Stimulated activated CD8-positive, alpha-beta memory T cell treated with anti-CD3 and anti-CD28 coated beads, Interleukin-12 subunit alpha, Interleukin-12 subunit beta, amount 100 ng/mL, for 24 hours (primary cell): ENCODE measurements at regions not wholly inside any gene's neighbourhood (a gene's known extent, or its start where the extent isn't known, plus 50 kb on each side); places are given as distances from the start of the nearest gene placed in this dataset.
"Not testable (repeated sequence)": the region's sequence is repeated elsewhere in the genome, so short reads cannot be mapped to it uniquely, and the experiment has no call there.

Source experiments
- DNase-seq: peaks from one replicate; pipeline ENCODE4 v3.0.0-alpha.2; 2020; ENCODE audit errors: extremely low read depth

DNA sequence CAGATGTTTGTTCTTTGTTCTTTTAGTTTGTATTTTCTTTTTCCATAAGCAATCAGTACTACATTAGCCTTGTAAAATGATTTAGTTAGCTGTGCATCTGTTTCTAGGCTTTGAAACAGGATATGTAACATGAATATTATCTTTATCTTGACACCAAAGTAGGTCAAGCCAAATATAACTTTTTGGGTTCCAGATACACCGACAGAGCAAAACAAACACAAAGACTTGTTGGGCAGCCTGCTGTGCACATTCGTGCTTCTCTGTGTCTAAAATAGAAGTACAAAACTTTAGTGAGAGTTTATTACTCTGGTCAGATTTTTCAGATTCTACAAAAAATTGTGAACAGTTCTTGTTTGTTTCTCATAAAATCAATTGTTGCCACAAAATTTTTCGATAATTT is 1059.3 kb upstream of the GYPC start:
- no peak for DNase-seq

DNA sequence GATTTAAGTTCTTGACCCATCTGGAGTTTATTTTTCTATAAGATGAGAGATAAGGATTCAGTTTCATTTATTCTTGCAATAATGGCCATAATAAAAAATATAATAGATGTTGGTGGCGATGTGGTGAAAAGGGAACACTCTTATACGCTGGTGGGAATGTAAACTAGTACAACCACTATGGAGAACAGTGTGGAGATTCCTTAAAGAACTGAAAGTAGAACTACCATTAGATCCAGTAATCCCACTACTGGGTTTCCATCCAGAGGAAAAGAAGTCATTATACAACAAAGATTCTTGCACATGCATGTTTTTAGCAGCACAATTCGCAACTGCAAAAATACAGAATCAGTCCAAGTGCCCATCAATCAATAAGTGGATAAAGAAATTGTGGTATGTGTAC is 1040.5 kb upstream of the GYPC start:
- DNase-seq = no peak

DNA sequence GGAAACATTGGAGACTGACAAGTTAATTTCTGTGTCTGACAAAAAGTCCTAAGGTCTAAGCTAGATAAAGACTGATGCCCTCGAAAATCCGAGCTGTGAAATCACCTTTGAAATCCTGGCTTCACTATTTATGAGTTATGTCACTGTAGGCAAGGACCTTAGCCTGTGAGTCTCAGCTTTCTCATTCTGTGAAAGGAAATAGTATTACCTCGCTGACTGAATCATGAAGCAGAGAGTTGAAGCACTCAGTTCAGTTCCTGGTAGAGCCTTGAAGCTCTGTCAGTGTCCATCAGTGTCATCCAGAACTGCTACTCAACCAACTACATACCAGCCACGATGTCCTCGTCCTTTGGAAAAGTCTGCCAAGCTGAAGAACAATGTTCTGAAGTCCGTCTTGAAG is 1025.6 kb upstream of the GYPC start:
- no peak for DNase-seq

DNA sequence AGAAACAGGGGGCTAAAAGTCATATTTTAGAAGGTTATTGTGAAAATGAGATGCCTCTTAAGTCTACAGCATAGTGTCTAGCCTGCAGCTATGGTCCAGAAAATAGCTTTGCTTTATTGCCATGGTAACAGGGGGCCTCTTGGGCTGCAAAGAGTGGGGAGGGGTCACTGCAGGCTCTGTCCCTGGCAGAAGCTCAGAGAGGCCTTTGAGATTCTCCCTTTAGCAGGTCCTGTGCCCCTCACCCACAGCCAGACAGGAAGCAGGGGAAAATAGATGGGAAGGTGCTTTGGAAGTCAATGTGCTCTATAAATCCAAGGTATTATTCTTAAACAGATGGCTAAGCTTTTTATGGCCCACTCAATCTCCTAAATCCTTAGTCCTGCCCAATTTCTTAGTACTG is 1021.3 kb upstream of the GYPC start:
- DNase-seq = no peak

DNA sequence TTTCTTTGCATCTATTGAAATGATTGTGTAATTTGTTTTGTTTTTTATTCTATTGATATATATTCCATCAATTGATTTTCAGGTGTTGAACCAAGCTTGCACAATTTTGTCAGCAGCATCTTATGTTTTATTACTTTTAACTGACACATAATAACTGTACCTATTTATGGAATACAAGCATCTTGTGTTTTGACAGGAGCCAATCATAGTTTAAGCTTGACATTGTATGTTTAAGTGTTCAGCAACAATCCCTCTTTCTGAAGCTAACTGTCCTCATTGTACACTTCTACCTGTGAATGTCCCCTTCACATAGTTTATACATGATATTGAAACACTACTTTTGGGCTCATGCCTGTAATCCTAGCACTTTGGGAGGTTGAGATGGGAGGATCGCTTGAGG is 1017.6 kb upstream of the GYPC start:
- no peak for DNase-seq

DNA sequence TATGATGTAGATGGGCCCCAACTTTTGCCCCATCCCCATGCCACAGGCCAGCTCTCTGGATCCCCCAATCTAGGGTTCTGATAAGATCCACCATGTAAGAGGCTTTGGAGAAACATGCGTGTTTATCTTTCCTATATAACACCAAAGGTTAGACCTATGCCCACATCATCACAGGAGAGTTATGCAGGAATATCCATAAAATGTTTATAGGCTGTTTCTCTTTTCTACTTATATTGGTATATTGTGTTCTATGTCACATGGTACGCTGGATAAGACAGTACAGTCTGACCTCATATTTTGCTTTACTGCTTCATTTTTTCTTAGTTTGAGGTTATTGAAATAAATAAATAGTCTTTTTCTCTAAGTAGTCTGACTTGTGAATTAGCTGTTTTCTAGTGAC is 1013.9 kb upstream of the GYPC start:
- no peak for DNase-seq

DNA sequence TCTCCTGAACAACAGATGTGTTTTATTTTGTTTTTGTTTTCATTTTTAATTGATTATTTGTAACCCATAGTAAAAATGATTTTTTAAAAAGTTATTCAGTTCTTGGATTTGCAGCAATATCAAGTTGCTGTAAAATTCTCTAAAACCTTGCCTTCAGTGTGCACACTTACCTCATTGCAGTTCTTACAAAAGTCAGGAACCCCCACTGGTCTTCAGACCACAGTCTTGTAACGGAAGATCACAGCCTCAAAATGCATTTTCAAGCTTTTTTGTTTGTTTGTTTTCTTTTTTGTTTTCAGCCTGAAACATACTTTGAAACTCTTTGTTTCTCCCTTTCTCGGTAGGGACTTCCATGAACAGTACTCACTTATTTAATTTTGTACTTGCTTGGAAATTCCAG is 1012.8 kb upstream of the GYPC start:
- DNase-seq = no peak

DNA sequence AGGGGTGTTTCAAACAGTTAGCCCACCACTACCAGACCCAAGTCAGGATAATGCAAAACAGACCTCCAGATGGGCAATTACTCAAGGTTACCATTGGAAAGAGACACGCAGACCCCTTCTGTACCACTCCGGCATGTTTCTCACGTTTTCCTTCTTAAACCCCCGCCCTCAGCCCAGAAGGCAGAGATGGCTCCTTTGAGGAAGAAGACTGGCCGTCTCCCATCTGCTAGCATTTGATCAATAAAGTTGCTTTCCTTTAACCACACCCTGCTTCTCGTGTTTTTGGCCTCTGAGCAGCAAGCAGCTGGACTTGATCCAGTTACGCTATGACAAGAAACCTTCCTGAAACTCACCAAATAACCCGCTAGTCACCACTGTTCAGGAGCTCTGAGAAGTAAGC is 1012.4 kb upstream of the GYPC start:
- DNase-seq = no peak

DNA sequence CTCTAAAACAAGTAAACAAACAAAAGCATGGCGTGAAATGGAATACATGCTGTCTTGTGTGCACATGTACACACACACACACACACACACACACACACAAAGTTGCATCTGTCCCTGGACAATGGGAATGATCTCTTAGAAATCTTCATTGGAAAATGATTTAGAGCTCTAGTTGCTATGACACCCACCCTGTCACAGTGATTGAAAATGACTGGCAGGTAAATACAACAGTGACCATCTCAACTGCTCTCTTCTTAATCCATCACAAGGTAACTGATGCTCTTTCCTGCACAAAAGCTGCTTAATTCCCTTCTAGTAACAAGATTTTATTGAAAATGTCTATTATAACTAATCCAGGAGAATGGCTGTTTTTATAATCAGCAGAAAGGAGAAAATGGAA is 1011.7 kb upstream of the GYPC start:
- DNase-seq = no peak

DNA sequence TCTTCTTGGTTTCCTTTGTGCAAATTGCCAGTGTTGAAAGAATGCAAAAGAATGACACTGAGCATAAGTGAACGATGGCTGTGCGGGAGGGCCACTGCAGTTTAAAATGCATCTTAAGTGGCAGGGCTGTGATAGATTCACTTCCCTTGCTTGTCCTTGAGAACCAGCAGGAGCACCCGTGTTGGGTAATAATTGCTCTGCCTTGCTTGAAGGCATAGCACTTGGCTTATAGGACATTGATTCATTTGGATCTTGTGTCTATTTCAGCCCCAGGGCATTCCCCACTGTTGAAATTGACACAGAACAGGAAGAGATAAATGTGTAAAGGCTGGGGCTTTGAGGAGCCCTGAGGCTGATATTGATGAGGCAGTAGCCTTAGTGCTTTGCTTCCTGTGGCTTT is 1003.7 kb upstream of the GYPC start:
- no peak for DNase-seq

DNA sequence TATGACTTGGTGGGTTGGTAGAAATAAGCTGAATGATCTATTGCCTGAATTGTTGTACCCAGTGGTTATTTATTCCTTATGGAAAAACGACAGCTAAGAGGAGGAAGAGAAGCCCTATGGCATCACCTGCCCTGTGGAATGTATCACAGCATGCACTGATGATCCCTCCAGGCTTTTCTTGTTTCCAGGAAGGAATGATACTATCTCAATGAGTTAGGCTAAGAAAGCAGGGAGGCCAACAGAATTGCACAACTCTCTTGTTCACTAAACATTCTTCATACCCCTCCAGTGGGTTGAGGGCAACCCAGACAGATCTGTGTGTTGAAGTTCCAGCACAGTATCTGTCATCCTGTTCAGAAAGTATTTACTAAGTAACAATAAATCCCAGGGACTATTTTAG is 1001.7 kb upstream of the GYPC start:
- no peak for DNase-seq

DNA sequence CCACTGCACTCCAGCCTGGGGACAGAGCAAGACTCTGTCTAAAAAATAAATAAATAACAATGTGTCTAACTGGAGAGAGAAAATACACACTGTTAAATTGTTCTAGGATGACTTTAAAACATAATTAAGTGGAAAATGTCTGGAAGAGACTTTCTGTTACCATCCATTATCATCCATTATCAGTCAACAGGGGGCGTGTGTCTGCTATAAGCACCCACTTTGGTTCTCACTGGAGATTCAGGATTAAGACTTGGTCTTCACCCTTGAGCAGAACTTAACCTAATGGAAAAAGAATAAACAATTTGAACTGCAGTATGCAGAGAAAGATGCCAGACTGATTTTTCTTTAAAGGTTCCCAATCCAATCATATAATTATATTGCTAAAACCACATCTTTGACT is 999.8 kb upstream of the GYPC start:
- DNase-seq = no peak

DNA sequence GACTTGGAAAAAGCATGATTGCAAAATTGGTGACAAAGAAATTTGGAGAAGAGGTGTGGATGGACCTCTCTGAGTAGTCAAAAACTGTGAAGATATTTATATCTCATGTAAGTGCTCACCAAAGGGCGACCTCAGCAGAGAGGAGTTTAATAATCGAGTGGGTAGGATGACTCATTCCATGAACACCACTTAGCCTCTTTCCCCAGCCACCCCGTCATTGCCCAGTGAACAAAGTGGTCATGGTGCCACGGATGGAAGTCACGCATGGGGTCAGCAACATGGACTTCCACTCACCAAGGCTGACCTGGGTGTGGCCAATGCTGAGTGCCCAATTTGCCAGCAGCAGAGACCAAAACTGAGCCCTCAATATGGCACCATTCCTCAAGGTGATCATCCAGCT is 997.4 kb upstream of the GYPC start:
- no peak for DNase-seq

DNA sequence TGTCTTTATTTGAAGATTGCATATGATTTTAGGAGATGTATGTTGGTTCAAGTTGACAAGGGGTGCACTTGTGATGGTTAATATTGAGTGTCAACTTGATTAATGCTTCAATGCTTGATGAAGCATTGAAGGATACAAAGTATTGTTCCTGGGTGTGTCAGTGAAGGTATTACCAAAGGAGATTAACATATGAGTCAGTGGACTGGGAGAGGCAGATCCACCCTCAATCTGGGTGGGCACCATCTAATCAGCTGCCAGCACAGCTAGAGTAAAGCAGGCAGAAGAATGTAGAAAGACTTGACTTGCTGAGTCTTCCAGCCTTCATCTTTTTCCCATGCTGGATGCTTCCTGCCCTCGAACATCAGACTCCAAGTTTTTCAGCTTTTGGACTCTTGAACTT is 995.6 kb upstream of the GYPC start:
- not testable (repeated sequence) for DNase-seq

DNA sequence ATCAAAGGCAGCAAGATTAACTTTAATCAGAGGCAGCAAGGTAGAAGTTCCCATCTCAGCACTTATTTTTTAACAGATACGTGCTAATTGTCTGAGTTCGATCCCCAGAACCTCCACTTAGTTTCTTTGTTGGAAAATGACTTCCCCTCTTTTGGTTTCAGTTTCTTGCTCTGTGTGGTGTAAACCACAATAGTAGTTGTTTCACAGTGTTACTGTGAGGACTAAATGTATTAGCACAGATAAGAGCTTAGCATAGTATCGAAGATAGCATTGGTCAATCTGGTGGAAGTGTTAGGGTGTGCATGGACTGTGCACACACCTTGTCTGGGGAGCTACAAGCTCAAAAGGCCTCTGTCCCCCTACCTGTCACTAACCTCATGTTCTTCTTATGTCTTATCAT is 988.3 kb upstream of the GYPC start:
- DNase-seq = no peak

DNA sequence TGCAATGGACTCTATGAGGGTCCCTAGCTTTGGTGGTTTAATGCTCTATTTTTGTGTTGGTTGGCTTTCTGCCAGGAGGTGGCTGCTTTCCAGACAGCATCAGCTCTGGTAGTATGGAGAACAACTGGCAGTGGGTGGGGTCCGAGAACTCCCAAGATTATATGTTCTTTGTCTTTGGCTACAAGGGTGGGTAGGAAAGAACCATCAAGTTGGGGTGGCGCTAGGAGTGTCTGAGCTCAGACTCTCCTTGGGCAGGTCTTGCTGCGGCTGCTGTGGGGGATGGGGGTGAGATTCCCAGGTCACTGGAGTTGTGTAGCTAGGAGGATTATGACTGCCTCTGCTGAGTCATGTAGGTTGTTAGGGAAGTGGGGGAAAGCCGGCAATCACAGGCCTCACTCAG is 976.1 kb upstream of the GYPC start:
- DNase-seq = no peak

DNA sequence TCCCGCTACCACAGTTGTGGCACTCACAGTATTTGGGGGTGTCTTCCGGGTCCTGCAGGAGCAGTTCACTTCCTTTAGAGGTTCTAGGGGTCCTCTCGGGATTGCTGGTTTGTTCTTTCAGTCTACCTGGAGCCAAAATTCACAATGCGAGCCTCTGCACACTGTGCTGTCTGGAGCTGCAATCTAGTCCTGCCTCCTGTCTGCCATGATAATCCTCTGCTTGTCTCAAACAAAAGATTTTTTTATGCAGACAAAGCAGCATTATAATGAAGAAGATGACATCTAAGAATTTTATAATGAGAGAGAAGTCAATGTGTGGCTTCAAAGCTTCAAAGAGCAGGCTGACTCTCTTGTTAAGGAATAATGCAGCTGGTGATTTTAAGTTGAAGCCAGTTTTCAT is 975.1 kb upstream of the GYPC start:
- DNase-seq = no peak

DNA sequence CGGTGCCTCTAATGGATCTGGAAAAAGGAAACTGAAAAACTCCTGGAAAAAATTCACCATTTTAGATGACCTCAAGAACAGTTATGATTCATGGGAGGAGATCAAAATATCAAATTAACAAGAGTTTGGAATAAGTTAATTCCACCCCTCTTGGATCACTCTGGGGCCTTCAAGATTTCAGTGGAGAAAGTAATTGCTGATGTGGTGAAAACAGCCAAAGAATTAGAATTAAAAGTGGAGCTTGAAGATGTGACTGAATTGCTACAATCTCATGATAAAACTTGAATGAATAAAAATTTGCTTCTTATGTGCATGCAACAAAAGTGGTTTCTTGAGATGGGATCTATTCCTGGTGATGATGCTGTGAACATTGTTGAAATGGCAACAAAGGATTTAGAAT is 974.4 kb upstream of the GYPC start:
- no peak for DNase-seq

DNA sequence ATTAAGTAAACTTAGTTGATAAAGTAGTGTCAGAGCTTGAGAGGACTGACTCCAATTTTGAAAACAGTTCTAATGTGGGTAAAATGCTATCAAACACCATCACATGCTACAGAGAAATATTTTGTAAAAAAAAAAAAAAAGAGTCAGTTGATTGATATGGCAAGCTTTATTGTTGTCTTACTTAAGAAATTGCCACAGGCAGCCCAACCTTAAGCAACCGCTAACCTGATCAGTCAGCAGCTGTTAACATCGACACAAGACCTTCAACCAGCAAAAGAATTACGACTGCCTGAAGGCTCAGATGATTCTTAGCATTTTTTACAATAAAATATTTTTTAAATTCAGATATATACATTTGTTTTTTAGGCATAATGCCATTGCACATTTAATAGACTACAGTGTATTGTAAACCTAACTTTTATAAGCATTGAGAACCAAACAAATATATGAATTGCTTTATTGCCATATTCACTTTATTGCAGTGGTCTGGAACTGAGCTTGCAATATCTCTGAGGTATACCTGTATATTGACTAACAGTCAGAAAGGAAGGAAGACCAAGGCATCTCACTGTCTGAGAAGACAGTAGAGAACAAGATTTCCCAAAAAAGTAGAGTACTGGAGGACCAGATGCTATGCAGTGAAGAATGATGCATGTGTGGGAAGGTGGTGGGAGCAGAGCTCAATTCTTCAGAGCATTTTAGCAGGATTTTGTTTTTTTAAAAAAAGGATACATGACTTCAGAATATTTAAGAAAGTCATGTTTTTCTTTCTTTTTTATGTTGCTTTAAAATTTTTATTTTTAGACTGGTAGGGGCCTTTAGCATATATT is 973.8 kb upstream of the GYPC start:
- no peak for DNase-seq

DNA sequence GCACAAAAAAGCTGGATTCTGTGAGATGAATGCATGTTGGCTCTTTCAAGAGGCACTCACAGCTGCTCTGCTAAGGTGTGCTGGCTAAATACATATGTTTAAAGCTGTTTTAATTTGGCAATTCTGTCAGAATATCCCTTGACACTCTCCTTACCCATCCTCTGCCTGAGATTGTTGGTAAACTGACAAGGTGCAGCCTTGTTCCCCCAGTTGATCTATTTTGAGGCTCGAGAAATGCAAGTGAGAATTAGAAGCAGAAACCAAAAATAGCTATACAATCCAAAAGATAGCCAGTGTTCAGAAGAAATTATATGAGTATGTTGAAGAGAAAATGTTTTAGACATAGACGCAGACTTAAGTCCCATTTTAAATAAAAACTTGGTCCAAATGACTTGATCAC is 971.7 kb upstream of the GYPC start:
- no peak for DNase-seq

DNA sequence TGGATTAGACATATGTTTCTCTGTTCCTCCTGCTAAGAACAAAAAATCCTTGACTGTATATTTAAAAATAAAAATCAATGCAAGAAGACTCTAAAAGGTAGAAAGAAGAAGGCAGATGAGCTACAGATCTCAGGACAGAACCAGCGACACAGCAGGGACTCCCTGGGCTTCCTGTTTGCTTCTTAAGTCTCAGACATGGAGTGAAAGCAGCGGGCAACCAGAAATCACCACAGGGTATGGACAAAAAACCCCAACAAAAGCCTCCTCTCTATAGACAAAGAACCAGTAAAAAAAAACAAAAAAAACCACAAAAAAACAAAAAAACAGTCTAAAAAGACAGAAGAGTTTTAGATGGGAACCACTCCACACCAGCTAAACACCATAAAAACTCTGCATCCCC is 971.0 kb upstream of the GYPC start:
- DNase-seq = no peak

DNA sequence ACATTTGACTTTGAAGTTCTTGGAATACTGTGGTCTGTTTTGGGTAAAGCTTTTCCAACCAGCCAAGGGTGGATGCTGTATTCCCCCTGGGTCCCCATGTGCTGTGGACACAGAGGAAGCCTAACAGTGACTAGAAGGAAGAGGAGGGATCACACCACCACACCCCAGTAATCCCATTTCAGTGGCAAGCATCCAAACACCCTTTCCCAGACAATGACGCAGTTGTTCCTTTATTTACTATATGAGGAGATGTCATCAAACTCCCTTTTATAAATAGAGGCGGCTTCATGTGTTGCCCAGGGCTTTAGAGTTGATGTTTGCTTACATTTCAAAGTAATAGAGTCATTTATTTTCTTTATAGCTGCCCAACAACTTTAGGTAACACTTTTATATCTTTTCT is 959.4 kb upstream of the GYPC start:
- DNase-seq = no peak

DNA sequence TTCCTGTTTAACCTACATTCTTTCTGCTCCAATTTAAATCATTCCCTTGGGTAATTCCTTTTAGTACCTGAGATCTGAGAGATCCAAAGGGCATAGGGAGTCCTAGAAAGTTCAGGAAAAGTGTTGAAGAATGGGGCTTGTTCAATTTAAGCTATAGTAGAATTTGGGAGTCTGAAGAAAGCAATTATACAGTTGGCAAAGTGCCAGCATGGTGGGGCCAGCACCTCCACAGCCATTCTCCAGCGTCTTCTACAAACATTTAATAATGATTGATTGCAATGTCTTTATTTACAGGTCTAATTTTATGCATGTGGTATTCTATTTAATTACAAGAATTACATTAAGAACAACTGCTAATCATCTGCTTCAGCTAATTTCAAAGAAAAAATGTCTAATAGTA is 957.7 kb upstream of the GYPC start:
- no peak for DNase-seq

DNA sequence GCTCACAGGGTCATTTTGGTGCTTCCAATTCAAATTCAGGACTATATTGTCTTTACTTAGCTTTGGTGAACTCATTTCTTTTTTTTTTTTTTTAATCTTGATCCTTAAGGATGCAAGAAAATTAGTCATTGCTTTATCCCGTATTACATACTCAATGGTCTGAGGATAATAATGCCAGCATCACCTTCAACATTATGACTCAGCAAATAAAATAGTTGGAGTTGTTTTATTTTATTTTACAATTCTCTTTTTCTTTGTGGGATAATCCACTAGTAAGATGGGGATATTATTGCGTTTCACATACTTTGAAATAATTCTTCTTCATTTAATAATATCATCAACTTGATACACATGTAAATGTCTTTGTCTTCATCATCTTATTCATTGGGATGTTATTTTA is 954.9 kb upstream of the GYPC start:
- DNase-seq = no peak
